H1 (cell line): ENCODE measurements at regions not wholly inside any gene's neighbourhood (a gene's known extent, or its start where the extent isn't known, plus 50 kb on each side); places are given as distances from the start of the nearest gene placed in this dataset.

Source experiments
- CTCF ChIA-PET: fragments of 300-600 bp; sonication (Branson Sonifier 250); formaldehyde crosslinking; loops from one replicate; lab custom pipeline; 2021; ENCODE audit not compliant: partially characterized antibody; lab: Charles Lee
- POLR2A ChIA-PET: fragments of 300-600 bp; sonication (Branson Sonifier 250); formaldehyde crosslinking; loops from one replicate; lab custom pipeline; 2021; ENCODE audit warnings: inconsistent platforms; ENCODE audit not compliant: partially characterized antibody; lab: Charles Lee
- DNase-seq, 2 experiments: peaks; one replicate each; pipeline versions ENCODE4 v3.0.0 to v3.0.0-alpha.2; 2010 to 2022; ENCODE audit warnings: low spot score in 2 of 2, low read depth in 1 of 2, mixed read lengths in 1 of 2
- FAIRE-seq: peaks from 2 replicates; lab custom pipeline; 2011; peaks lifted over from hg19 to GRCh38; lab: Jason Lieb, UNC
- H2AFZ ChIP-seq: 2 replicates; pipeline ENCODE4 v1.8.1; 2012; ENCODE audit warnings: low read length, inconsistent platforms
- H2AK5ac ChIP-seq: 2 replicates; pipeline ENCODE4 v1.6.1; 2013; ENCODE audit warnings: low read depth, low read length
- H2BK120ac ChIP-seq: replicated peaks from 2 replicates; pipeline ENCODE3; 2013; ENCODE audit warnings: low read depth, low read length, inconsistent platforms
- H2BK12ac ChIP-seq: 2 replicates; pipeline ENCODE4 v1.6.1; 2013; ENCODE audit warnings: low read depth, low read length
- H2BK15ac ChIP-seq: 2 replicates; pipeline ENCODE4 v1.6.1; 2013; ENCODE audit warnings: low read length
- H2BK20ac ChIP-seq: 2 replicates; pipeline ENCODE4 v1.6.1; 2013; ENCODE audit warnings: low read length
- H2BK5ac ChIP-seq: 2 replicates; pipeline ENCODE4 v1.6.1; 2013; ENCODE audit warnings: low read depth, low read length
- H3K14ac ChIP-seq: 2 replicates; pipeline ENCODE4 v1.6.1; 2013; ENCODE audit warnings: inconsistent platforms; ENCODE audit not compliant: insufficient read length
- H3K18ac ChIP-seq: 2 replicates; pipeline ENCODE4 v1.6.1; 2013; ENCODE audit warnings: low read length; ENCODE audit errors: extremely low read depth
- H3K23ac ChIP-seq: 2 replicates; pipeline ENCODE4 v1.6.1; 2013; ENCODE audit warnings: inconsistent platforms; ENCODE audit not compliant: insufficient read length
- H3K23me2 ChIP-seq: 2 replicates; pipeline ENCODE4 v1.6.1; 2013; ENCODE audit warnings: low read depth, low read length
- H3K27ac ChIP-seq: 2 replicates; pipeline ENCODE4 v1.6.1; 2011; ENCODE audit warnings: low read depth, low read length, inconsistent platforms
- H3K27me3 ChIP-seq, 4 experiments: replicated peaks in 1 of 4; 1 replicate in 1 of 4; 2 replicates in 3 of 4; pipeline versions ENCODE4 v1.6.1 to v1.8.1; 2011 to 2013; ENCODE audit warnings: low read length in 3 of 4, mild to moderate bottlenecking in 3 of 4, inconsistent platforms in 2 of 4, mixed read lengths in 2 of 4, moderate library complexity in 1 of 4; ENCODE audit not compliant: control insufficient read depth in 3 of 4, insufficient read depth in 3 of 4; ENCODE audit errors: extremely low read depth in 1 of 4
- H3K36me3 ChIP-seq, 4 experiments: 2 replicates each; pipeline versions ENCODE4 v1.6.1 to v1.8.1; 2011 to 2013; ENCODE audit warnings: mild to moderate bottlenecking in 4 of 4, low read length in 3 of 4, moderate library complexity in 2 of 4, control low read depth in 1 of 4, inconsistent platforms in 1 of 4; ENCODE audit not compliant: insufficient read depth in 4 of 4, control insufficient read depth in 2 of 4
- H3K4ac ChIP-seq: replicated peaks from 2 replicates; pipeline ENCODE3; 2013; ENCODE audit warnings: low read length, low read depth, mixed read lengths, inconsistent platforms; ENCODE audit not compliant: insufficient read length
- H3K4me1 ChIP-seq, 4 experiments: replicated peaks in 1 of 4; 1 replicate in 1 of 4; 2 replicates in 3 of 4; pipeline versions ENCODE4 v1.6.1 to v1.8.1; 2011 to 2013; ENCODE audit warnings: low read length in 3 of 4, inconsistent platforms in 2 of 4, mixed read lengths in 1 of 4; ENCODE audit not compliant: insufficient read depth in 4 of 4, control insufficient read depth in 3 of 4
- H3K4me2 ChIP-seq, 2 experiments: 2 replicates each; pipeline versions ENCODE4 v1.6.1 to v1.8.1; 2011 to 2013; ENCODE audit warnings: low read depth in 2 of 2, low read length in 2 of 2, control low read depth in 1 of 2, inconsistent platforms in 1 of 2, mild to moderate bottlenecking in 1 of 2; ENCODE audit not compliant: insufficient read depth in 1 of 2
- H3K4me3 ChIP-seq, 4 experiments: fragments of 200-600, 300-600 bp in 1 of 4; sonication (generic), shearing (Covaris generic), sonication (Bioruptor Twin) in 1 of 4; 2 replicates each; pipeline versions ENCODE4 v1.5.1 to v1.8.1; 2011 to 2016; ENCODE audit warnings: low read length in 4 of 4, low read depth in 3 of 4, control low read depth in 2 of 4, inconsistent platforms in 2 of 4, mild to moderate bottlenecking in 2 of 4, mixed read lengths in 1 of 4, moderate library complexity in 1 of 4; ENCODE audit not compliant: insufficient read depth in 2 of 4; ENCODE audit errors: extremely low read depth in 1 of 4
- H3K56ac ChIP-seq: replicated peaks from 2 replicates; pipeline ENCODE3; 2013; ENCODE audit warnings: low read depth, mild to moderate bottlenecking, mixed read lengths, low read length, inconsistent platforms; ENCODE audit not compliant: insufficient read length
- H3K79me1 ChIP-seq: 2 replicates; pipeline ENCODE4 v1.6.1; 2013; ENCODE audit warnings: low read depth, low read length, control low read depth
- H3K79me2 ChIP-seq, 2 experiments: 2 replicates each; pipeline versions ENCODE4 v1.6.1 to v1.8.1; 2012 to 2013; ENCODE audit warnings: low read length in 2 of 2, mild to moderate bottlenecking in 2 of 2, inconsistent platforms in 1 of 2; ENCODE audit not compliant: insufficient read depth in 2 of 2, control insufficient read depth in 1 of 2
- H3K9ac ChIP-seq, 4 experiments: replicated peaks in 1 of 4; 1 replicate in 1 of 4; 2 replicates in 3 of 4; pipeline versions ENCODE4 v1.6.1 to v1.8.1; 2011 to 2013; ENCODE audit warnings: low read depth in 3 of 4, low read length in 3 of 4, control low read depth in 2 of 4, mild to moderate bottlenecking in 2 of 4, moderate library complexity in 2 of 4, inconsistent platforms in 1 of 4; ENCODE audit errors: extremely low read depth in 1 of 4
- H3K9me3 ChIP-seq, 2 experiments: 2 replicates each; pipeline versions ENCODE4 v1.6.1 to v1.8.1; 2012 to 2013; ENCODE audit warnings: mild to moderate bottlenecking in 2 of 2, moderate library complexity in 2 of 2, control low read depth in 1 of 2, inconsistent platforms in 1 of 2, low read depth in 1 of 2, low read length in 1 of 2, mixed read lengths in 1 of 2; ENCODE audit not compliant: insufficient read depth in 2 of 2
- H4K20me1 ChIP-seq, 2 experiments: replicated peaks in 1 of 2; 2 replicates each; pipeline versions ENCODE3 to v1.8.1; 2011 to 2013; ENCODE audit warnings: inconsistent platforms in 2 of 2, low read length in 2 of 2, mild to moderate bottlenecking in 1 of 2; ENCODE audit not compliant: insufficient read depth in 2 of 2, control insufficient read depth in 1 of 2
- H4K5ac ChIP-seq: 2 replicates; pipeline ENCODE4 v1.6.1; 2013; ENCODE audit warnings: low read length, low read depth, mixed read lengths, inconsistent platforms; ENCODE audit not compliant: insufficient read length
- H4K8ac ChIP-seq: 2 replicates; pipeline ENCODE4 v1.8.0; 2013; ENCODE audit warnings: mild to moderate bottlenecking, moderate library complexity, low read length, inconsistent platforms; ENCODE audit not compliant: insufficient read depth; ENCODE audit errors: extremely low read depth
- H4K91ac ChIP-seq: replicated peaks from 2 replicates; pipeline ENCODE3; 2013; ENCODE audit warnings: low read length, mixed read lengths, inconsistent platforms; ENCODE audit not compliant: insufficient read length
- CHD2 ChIP-seq: IDR thresholded peaks from 2 replicates; pipeline ENCODE4 v1.6.1; 2012; ENCODE audit warnings: low read length, improper control_type of control experiment
- JUN ChIP-seq: IDR thresholded peaks from 2 replicates; pipeline ENCODE4 v1.6.1; 2011; ENCODE audit warnings: low read depth, mild to moderate bottlenecking, improper control_type of control experiment, low read length
- SP1 ChIP-seq: IDR thresholded peaks from 2 replicates; pipeline ENCODE4 v1.6.1; 2011; ENCODE audit warnings: low read depth, low read length
- TAF1 ChIP-seq: IDR thresholded peaks from 2 replicates; pipeline ENCODE4 v1.6.1; 2011; ENCODE audit warnings: mild to moderate bottlenecking, low read depth, low read length

DNA sequence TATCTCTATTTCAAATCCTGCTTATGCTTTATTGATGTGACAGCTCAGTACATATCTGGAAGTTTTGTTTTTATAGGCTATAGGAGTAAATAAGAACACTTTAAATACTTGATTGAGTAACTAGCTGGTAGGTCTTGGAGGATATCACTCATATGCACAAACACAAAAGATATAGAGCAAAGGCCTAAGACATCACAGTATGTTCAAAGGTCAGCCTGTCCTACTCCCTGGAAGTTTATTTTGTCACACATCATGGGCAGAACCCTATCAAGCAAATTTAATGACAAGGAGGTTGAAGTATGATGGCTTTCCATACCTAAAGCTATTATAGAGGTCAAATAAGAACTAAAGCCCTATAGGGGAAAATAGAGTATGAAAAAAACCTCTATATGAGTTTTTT, 70.0 kb upstream of the MS4A8 start:
- Histone ChIP-seq H3K23me2 (no peaks in the 10 kb centered on the region), H4K20me1 (no peaks in the 10 kb centered on the region), H3K56ac (no peak overlapping the region), H2BK120ac (no peak overlapping the region), H2AK5ac (no peak overlapping the region), H3K4me2 (no peak overlapping the region), H3K4me3 (no peak overlapping the region), H3K27ac (no peak overlapping the region), H3K79me2 (no peaks in the 10 kb centered on the region), H3K79me1 (no peaks in the 10 kb centered on the region), H3K9ac (no peak overlapping the region), H4K5ac (no peak overlapping the region), H3K18ac (no peak overlapping the region), H2BK20ac (no peak overlapping the region), H2AFZ (no peak overlapping the region), H4K8ac (no peak overlapping the region), H2BK15ac (no peak overlapping the region), H3K27me3 (no peaks in the 10 kb centered on the region), H3K36me3 (no peaks in the 10 kb centered on the region), H3K9me3 (no peaks in the 10 kb centered on the region; a peak in 1 of 4 replicates), H3K14ac (no peak overlapping the region), H3K4ac (no peak overlapping the region), H3K23ac (no peak overlapping the region), H2BK5ac (no peak overlapping the region), H3K4me1 (no peaks in the 10 kb centered on the region), H4K91ac (no peak overlapping the region), H2BK12ac (no peak overlapping the region)
- DNase-seq: no peak
- CTCF ChIA-PET: interaction anchor here (0.9 to 1.5 kb wide), 5 partner anchors 40 to 284 kb away, joined by 3 to 5 read pairs (median 3); no protein-coding TSS in a partner anchor
- no peak for FAIRE-seq
- POLR2A ChIA-PET: interaction anchor here (0.6 kb wide), 1 partner anchor 142 kb away, joined by 4 read pairs; no protein-coding TSS in a partner anchor
- TF ChIP-seq CHD2 (no peak), JUN (no peak), SP1 (no peak), TAF1 (no peak)
